ENCODE measurements at regions not wholly inside any gene's neighbourhood (a gene's known extent, or its start where the extent isn't known, plus 50 kb on each side); places are given as distances from the start of the nearest gene placed in this dataset.

DNA sequence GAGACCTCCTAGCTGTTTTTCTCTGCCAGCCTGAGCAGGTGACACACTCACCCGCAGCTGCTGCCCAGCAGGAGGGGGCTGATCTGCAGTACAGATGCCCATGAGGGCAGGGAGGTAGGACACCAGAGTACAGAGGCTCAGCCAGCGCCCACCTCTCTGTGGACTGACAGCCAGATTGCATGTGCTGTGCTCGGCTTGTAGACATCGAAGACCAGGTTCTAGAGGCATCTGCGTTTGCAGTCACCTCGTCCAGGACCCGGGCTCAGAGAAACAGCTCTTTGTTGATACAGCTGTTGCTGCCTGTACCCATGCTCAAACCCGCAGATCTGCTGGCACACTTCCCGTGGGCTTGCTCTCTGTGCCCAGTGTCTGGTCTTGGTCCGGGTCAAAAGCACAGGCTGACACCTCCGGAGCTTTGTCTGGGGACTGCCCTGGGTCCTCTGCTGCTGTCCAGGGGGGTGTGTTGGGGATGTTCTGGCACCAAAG, 224.7 kb downstream of the GLRX3 start:
- H3K4me2 ChIP-seq (ENCODE audit: low read length), result no peak overlapping the region
- no peaks in the 10 kb centered on the region for H3F3A ChIP-seq (ENCODE audit: insufficient read depth, low read length)
- H2AFZ ChIP-seq (ENCODE audit: low read length), result no peak overlapping the region
- H3K4me3 ChIP-seq (ENCODE audit: low read depth, low read length, poor library complexity, severe bottlenecking), result no peak overlapping the region
- H4K20me1 ChIP-seq (ENCODE audit: insufficient read depth, low read length), result no peaks in the 10 kb centered on the region
- H3K36me3 ChIP-seq (ENCODE audit: insufficient read depth, low read length), result no peaks in the 10 kb centered on the region
- no peak overlapping the region for H3K9ac ChIP-seq (ENCODE audit: low read length)
- H3K9me3 ChIP-seq (ENCODE audit: low read length), result no peaks in the 10 kb centered on the region
- no peaks in the 10 kb centered on the region for H3K27me3 ChIP-seq (ENCODE audit: insufficient read depth, low read length)
- no peak overlapping the region for H3K27ac ChIP-seq (ENCODE audit: low read depth, low read length, poor library complexity, severe bottlenecking)
- TF ChIP-seq EZH2 (IDR thresholded peaks at IDR 0.05; ENCODE audit: borderline replicate concordance, low read length), result no peak
- TF ChIP-seq, protein P1, sequence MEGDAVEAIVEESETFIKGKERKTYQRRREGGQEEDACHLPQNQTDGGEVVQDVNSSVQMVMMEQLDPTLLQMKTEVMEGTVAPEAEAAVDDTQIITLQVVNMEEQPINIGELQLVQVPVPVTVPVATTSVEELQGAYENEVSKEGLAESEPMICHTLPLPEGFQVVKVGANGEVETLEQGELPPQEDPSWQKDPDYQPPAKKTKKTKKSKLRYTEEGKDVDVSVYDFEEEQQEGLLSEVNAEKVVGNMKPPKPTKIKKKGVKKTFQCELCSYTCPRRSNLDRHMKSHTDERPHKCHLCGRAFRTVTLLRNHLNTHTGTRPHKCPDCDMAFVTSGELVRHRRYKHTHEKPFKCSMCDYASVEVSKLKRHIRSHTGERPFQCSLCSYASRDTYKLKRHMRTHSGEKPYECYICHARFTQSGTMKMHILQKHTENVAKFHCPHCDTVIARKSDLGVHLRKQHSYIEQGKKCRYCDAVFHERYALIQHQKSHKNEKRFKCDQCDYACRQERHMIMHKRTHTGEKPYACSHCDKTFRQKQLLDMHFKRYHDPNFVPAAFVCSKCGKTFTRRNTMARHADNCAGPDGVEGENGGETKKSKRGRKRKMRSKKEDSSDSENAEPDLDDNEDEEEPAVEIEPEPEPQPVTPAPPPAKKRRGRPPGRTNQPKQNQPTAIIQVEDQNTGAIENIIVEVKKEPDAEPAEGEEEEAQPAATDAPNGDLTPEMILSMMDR (IDR thresholded peaks at IDR 0.05; ENCODE audit: low read length), result no peak
- no peaks in the 10 kb centered on the region for H3K4me1 ChIP-seq (ENCODE audit: insufficient read depth, low read length, severe bottlenecking)
- no peaks in the 10 kb centered on the region for H3K79me2 ChIP-seq (ENCODE audit: insufficient read depth, low read length)
- H3K9me2 ChIP-seq (ENCODE audit: low read depth, low read length), result no peaks in the 10 kb centered on the region

GRCh38 chr10:130361351-130362105, 225.3 kb downstream of the GLRX3 start:
- H3K79me2 ChIP-seq (ENCODE audit: insufficient read depth, low read length), result no peaks in the 10 kb centered on the region
- H3K9me2 ChIP-seq (ENCODE audit: low read depth, low read length), result no peaks in the 10 kb centered on the region
- H3K9ac ChIP-seq (ENCODE audit: low read length), result no peak overlapping the region
- H3K27me3 ChIP-seq (ENCODE audit: insufficient read depth, low read length), result no peaks in the 10 kb centered on the region
- no peaks in the 10 kb centered on the region for H3K9me3 ChIP-seq (ENCODE audit: low read length)
- no peaks in the 10 kb centered on the region for H3K36me3 ChIP-seq (ENCODE audit: insufficient read depth, low read length)
- H3K4me3 ChIP-seq (ENCODE audit: low read depth, low read length, poor library complexity, severe bottlenecking), result no peak overlapping the region
- no peak overlapping the region for H2AFZ ChIP-seq (ENCODE audit: low read length)
- H3K4me2 ChIP-seq (ENCODE audit: low read length), result no peak overlapping the region
- H3K27ac ChIP-seq (ENCODE audit: low read depth, low read length, poor library complexity, severe bottlenecking), result no peak overlapping the region
- TF ChIP-seq EZH2 (IDR thresholded peaks at IDR 0.05; ENCODE audit: borderline replicate concordance, low read length), result no peak
- TF ChIP-seq, protein P1 (IDR thresholded peaks at IDR 0.05; ENCODE audit: low read length), result no peak
- no peaks in the 10 kb centered on the region for H4K20me1 ChIP-seq (ENCODE audit: insufficient read depth, low read length)
- H3K4me1 ChIP-seq (ENCODE audit: insufficient read depth, low read length, severe bottlenecking), result no peaks in the 10 kb centered on the region
- H3F3A ChIP-seq (ENCODE audit: insufficient read depth, low read length), result no peaks in the 10 kb centered on the region

DNA sequence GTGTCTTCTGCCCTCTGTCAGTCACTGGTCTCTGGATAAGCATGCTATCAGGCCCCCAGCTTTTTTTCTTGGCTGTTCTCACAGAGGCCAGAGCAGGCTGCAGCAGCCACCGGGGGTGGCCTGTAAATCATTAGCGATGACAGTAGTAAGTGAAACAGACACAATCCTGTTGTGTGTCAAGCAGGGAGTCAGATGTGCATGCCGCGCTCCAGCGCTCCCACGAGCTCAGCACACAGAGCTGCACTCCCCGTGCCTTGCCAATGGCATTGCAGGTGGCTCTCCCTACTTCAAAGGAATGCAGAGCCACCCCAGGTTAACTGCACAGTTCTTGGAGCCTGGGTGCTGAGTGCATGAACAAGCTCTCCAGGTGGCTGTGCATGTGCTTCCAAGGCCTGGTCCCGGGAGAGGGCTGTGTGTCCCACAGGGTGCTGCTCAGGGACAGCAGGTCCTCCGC, 226.1 kb downstream of the GLRX3 start:
- no peaks in the 10 kb centered on the region for H3F3A ChIP-seq (ENCODE audit: insufficient read depth, low read length)
- no peaks in the 10 kb centered on the region for H3K4me1 ChIP-seq (ENCODE audit: insufficient read depth, low read length, severe bottlenecking)
- TF ChIP-seq EZH2 (IDR thresholded peaks at IDR 0.05; ENCODE audit: borderline replicate concordance, low read length), result no peak
- TF ChIP-seq, protein P1 (IDR thresholded peaks at IDR 0.05; ENCODE audit: low read length), result no peak
- H3K4me2 ChIP-seq (ENCODE audit: low read length), result no peak overlapping the region
- H3K4me3 ChIP-seq (ENCODE audit: low read depth, low read length, poor library complexity, severe bottlenecking), result no peak overlapping the region
- no peaks in the 10 kb centered on the region for H3K9me3 ChIP-seq (ENCODE audit: low read length)
- H3K27ac ChIP-seq (ENCODE audit: low read depth, low read length, poor library complexity, severe bottlenecking), result no peak overlapping the region
- no peaks in the 10 kb centered on the region for H4K20me1 ChIP-seq (ENCODE audit: insufficient read depth, low read length)
- no peaks in the 10 kb centered on the region for H3K27me3 ChIP-seq (ENCODE audit: insufficient read depth, low read length)
- H3K79me2 ChIP-seq (ENCODE audit: insufficient read depth, low read length), result no peaks in the 10 kb centered on the region
- H2AFZ ChIP-seq (ENCODE audit: low read length), result no peak overlapping the region
- H3K9ac ChIP-seq (ENCODE audit: low read length), result no peak overlapping the region
- H3K36me3 ChIP-seq (ENCODE audit: insufficient read depth, low read length), result no peaks in the 10 kb centered on the region
- no peaks in the 10 kb centered on the region for H3K9me2 ChIP-seq (ENCODE audit: low read depth, low read length)
